Adrenal gland (tissue), 9 donors: ENCODE measurements at regions not wholly inside any gene's neighbourhood (a gene's known extent, or its start where the extent isn't known, plus 50 kb on each side); places are given as distances from the start of the nearest gene placed in this dataset.

Experiments
- DNase-seq, 7 donors: peaks; one replicate each; pipeline ENCODE4 v3.0.0-alpha.2; 2019 to 2020
- H3K27ac ChIP-seq, 5 donors: fragments of 200-600 bp; sonication (generic) in 4 of 5; 1 replicate in 3 of 5; 2 replicates in 2 of 5; pipeline versions ENCODE4 v1.5.1 to v1.8.0; 2016 to 2020; ENCODE audit warnings: mild to moderate bottlenecking in 1 of 5
- H3K27me3 ChIP-seq: fragments of 200-600 bp; 2 replicates; pipeline ENCODE4 v1.8.0; 2021
- H3K36me3 ChIP-seq, 2 donors: fragments of 200-600 bp; replicated peaks in 1 of 2; 1 replicate in 1 of 2; 2 replicates in 1 of 2; pipeline versions ENCODE4 v1.5.1 to v1.8.0; 2018 to 2022
- H3K4me1 ChIP-seq, 2 donors: fragments of 200-600 bp; replicated peaks in 1 of 2; 1 replicate in 1 of 2; 2 replicates in 1 of 2; pipeline versions ENCODE4 v1.5.1 to v1.8.0; 2018 to 2021
- H3K4me3 ChIP-seq, 4 donors: fragments of 200-600 bp; sonication (generic) in 3 of 4; one replicate each; pipeline ENCODE4 v1.5.1; 2016 to 2018
- H3K9me3 ChIP-seq, 3 donors: fragments of 200-600 bp; sonication (generic) in 1 of 3; replicated peaks in 1 of 3; 1 replicate in 2 of 3; 2 replicates in 1 of 3; pipeline versions ENCODE4 v1.5.1 to v1.8.0; 2016 to 2021
- CTCF ChIP-seq, 6 experiments: fragments of 450-650 bp in 4 of 6; fragments of 200-600 bp in 2 of 6; sonication (generic) in 1 of 6; IDR thresholded peaks; 1 replicate in 5 of 6; 2 replicates in 1 of 6; pipeline versions ENCODE4 v1.5.1 to v1.8.0; 2016 to 2021; ENCODE audit warnings: antibody characterized with exemption in 6 of 6, mild to moderate bottlenecking in 2 of 6, moderate library complexity in 1 of 6
- POLR2A ChIP-seq, 2 donors: fragments of 450-650 bp; IDR thresholded peaks; one replicate each; pipeline ENCODE4 v1.6.1; 2017; ENCODE audit warnings: antibody characterized with exemption in 2 of 2, mild to moderate bottlenecking in 2 of 2, moderate library complexity in 1 of 2
- WGBS, 4 donors: extraction: QIAGEN DNeasy Blood & Tissue Kit in 2 of 4; methylation state at CpG; one replicate each; pipeline versions ENCODE4 v1.1.5 to v1.1.7; 2013 to 2017; 5-methylcytosine and 5-hydroxymethylcytosine counted together
- intact Hi-C, 2 donors: fragments of 100-400 bp; cut with DNase I; formaldehyde crosslinking; loops; one replicate each; pipeline versions ENCODE4 v1.14.1 to v1.15.0; 2022 to 2023
- donor health status: healthy with polysubstance abuse.
- donor health status: Bipolar disorder and iron deficiency.
- donor health status: DM: yes; HTN: yes; CAD: no.
- donor health status: DM: no; HTN: no; CAD: no.
- donor health status: DM: no; HTN: no; CAD: no.

GRCh38 chrX:115459883-115460880, 100.8 kb upstream of the PLS3 start:
- intact Hi-C loops, result no loop called here
- H3K4me1 ChIP-seq, result peaks cover 0 to 7% of the 10 kb centered on the region in 2 donors
- peaks cover 15% of the 10 kb centered on the region for H3K27me3 ChIP-seq
- peak in 3 of 7 donors; percentile 7 to 33 (median 19) for DNase-seq
- H3K9me3 ChIP-seq, result no peaks in the 10 kb centered on the region
- no peaks in the 10 kb centered on the region for H3K36me3 ChIP-seq
- WGBS, 4 donors, result 28 to 39% (median 37%) methylated on average over 3 of the region's 3 CpGs
- peak overlapping the region in 3 of 5 donors; percentile 20 to 51 (median 42) for H3K27ac ChIP-seq
- TF ChIP-seq CTCF (IDR thresholded peaks at IDR 0.05) (no peak), POLR2A (IDR thresholded peaks at IDR 0.05) (no peak)
- no peak overlapping the region for H3K4me3 ChIP-seq

DNA sequence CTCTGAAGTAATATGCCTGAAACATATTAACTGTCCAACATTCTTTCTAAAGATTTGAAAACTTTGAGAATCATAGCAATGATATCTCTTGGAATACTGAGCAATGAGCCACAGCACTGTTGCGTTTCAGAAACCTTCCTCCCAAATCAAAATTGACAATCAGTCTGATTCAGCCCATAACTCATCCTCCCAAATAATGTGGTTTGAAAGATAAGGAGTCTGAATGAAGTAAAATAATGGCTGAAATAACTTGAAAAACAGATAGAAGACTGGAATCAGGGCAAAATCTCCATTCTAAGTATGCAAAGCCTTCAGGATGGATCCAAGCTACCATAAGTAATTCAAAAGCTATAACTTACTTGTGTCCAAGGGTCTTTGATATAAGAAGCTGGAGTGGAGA, 98.6 kb upstream of the PLS3 start:
- WGBS, 4 donors, result 31 to 64% (median 43%) methylated on average over 1 of the region's 1 CpG
- intact Hi-C loops, result no loop called here
- no peak for TF ChIP-seq POLR2A (IDR thresholded peaks at IDR 0.05)
- TF ChIP-seq CTCF (IDR thresholded peaks at IDR 0.05), result no peak

GRCh38 chrX:115467961-115468360, 93.0 kb upstream of the PLS3 start:
- H3K9me3 ChIP-seq, result no peaks in the 10 kb centered on the region
- no peaks in the 10 kb centered on the region for H3K4me1 ChIP-seq
- H3K27ac ChIP-seq, result no peak overlapping the region
- intact Hi-C loops, result no loop called here
- no peaks in the 10 kb centered on the region for H3K27me3 ChIP-seq
- no peak overlapping the region for H3K4me3 ChIP-seq
- no peaks in the 10 kb centered on the region for H3K36me3 ChIP-seq
- no peak for DNase-seq
- TF ChIP-seq CTCF (IDR thresholded peaks at IDR 0.05) (no peak), POLR2A (IDR thresholded peaks at IDR 0.05) (no peak)

More for the DNA sequence above, 98.6 kb upstream of the PLS3 start:
- H3K4me1 ChIP-seq, result peaks cover 0 to 7% of the 10 kb centered on the region in 2 donors
- peaks cover 8% of the 10 kb centered on the region for H3K27me3 ChIP-seq
- no peak overlapping the region for H3K4me3 ChIP-seq
- H3K27ac ChIP-seq, result no peak overlapping the region
- no peaks in the 10 kb centered on the region for H3K9me3 ChIP-seq
- H3K36me3 ChIP-seq, result no peaks in the 10 kb centered on the region
- DNase-seq, result no peak

DNA sequence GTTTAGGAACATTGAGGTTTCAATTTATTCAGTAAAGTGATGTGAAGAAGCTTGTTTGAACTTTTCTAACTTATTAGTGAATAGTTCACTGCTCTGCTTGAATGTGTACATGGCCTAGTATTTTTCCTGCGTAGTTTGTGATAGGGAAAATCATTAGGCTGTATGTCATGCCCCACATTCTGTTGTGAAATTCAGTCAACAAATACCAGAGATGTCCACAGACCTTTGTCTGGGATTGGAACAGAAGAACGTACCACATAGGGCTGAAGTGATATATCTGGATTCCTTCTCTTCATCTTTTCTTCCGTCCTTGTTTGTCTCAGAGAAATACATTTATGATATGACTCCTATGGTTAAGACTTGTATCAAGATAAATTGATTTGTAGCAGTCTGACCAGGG, 88.8 kb upstream of the PLS3 start:
- WGBS, 4 donors, result 75 to 94% (median 84%) methylated on average over 3 of the region's 3 CpGs
- peaks cover 4% of the 10 kb centered on the region for H3K27me3 ChIP-seq
- H3K27ac ChIP-seq, result no peak overlapping the region
- no peak for DNase-seq
- H3K4me1 ChIP-seq, result no peaks in the 10 kb centered on the region
- H3K9me3 ChIP-seq, result no peaks in the 10 kb centered on the region
- no peaks in the 10 kb centered on the region for H3K36me3 ChIP-seq
- TF ChIP-seq CTCF (IDR thresholded peaks at IDR 0.05) (no peak), POLR2A (IDR thresholded peaks at IDR 0.05) (no peak)
- intact Hi-C loops, result no loop called here
- H3K4me3 ChIP-seq, result no peak overlapping the region
